ENCODE measurements at regions not wholly inside any gene's neighbourhood (a gene's known extent, or its start where the extent isn't known, plus 50 kb on each side); places are given as distances from the start of the nearest gene placed in this dataset.
"Not testable (repeated sequence)": the region's sequence is repeated elsewhere in the genome, so short reads cannot be mapped to it uniquely, and the experiment has no call there.

DNA sequence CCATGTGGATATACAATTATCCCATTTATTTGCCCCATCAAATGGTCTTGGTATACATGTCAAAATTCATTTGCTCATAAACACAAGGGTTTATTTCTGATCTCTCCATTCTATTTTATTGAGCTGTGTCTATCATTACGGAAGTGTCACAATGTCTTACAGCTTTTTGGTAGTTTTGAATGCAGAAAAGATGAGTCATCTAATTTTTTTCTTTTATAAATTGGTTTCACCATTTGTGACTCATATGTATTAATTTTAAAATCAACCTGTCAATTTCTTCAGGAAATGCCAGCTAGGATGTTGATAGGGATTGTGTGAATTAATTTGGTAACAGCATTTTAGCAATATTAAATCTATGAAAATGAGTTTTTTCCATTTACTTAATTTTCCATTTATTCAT, 2549.4 kb downstream of the PCDH9 start:
- no peak overlapping the region for H3K4me3 ChIP-seq (ENCODE audit: low read length)
- no peak for DNase-seq (ENCODE audit: low read depth, low spot score)

DNA sequence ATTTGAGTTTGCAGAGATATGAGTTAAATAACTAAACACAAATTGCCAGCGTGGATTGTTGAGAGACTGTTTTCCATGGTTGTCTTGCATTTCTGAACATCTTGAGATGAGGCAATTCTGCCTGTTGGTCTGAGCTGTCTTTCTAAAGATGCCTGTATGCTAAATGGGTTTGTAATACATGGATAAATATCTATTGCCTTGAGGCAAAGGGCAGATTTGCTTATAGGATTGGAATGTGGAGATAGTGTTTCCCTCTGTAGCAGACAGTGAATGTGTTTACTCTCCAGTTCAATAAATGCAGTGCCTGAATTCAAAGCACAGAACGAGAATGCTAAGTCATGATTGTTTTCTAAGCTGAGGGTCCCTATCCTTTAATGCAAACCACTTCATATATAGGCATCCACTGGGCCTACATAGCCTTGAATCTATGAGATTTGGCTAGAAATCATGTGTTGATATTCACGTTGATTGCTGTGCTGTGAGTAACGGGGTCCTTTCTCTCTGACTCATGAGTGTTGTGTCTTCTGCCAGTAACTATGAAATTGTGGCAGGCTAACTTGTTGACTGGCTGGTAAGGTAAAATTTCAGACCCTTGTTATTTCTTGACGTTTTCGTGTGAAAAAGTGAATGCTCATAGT, 2554.8 kb downstream of the PCDH9 start:
- no peak overlapping the region for H3K4me3 ChIP-seq (ENCODE audit: low read length)
- no peak for DNase-seq (ENCODE audit: low read depth, low spot score)

DNA sequence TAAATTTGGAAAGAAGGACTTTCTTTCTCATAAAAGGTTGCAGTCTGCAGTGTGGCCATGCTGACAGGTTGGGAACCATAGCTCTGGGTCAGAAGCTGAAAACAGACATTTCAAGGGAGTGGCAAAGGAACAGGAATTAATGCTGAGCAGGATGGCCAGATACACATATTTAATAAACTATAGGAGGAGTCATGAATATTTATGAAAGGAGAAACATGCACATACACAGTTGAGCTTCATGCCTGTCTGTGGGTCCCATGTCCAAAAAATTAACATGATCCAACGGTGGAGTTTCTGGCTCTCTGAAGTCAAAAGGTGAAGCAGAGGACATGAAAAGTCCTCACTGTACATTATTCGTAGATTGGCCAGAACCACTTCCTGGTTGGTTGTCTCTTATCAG, 2556.0 kb downstream of the PCDH9 start:
- no peak overlapping the region for H3K4me3 ChIP-seq (ENCODE audit: low read length)
- no peak for DNase-seq (ENCODE audit: low read depth, low spot score)

DNA sequence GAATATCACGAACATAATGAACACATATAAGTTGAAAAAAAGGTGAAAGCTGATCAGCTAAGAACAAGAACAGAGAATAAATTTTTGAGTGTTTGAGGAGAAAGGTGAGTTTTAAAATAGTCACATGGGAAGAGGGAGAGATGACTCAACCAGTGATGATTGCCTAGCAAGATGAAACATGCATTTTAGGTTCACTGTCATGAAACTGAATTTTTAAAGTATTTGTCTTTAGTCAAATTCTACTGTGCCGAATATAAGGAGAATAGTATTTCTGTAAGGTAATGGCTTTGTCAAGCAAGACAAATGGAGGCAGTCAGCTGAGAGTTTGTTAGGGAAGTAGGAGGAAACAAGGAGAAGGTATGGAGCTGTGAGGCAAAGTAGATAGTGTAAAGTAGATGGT, 2557.4 kb downstream of the PCDH9 start:
- no peak for DNase-seq (ENCODE audit: low read depth, low spot score)
- no peak overlapping the region for H3K4me3 ChIP-seq (ENCODE audit: low read length)

DNA sequence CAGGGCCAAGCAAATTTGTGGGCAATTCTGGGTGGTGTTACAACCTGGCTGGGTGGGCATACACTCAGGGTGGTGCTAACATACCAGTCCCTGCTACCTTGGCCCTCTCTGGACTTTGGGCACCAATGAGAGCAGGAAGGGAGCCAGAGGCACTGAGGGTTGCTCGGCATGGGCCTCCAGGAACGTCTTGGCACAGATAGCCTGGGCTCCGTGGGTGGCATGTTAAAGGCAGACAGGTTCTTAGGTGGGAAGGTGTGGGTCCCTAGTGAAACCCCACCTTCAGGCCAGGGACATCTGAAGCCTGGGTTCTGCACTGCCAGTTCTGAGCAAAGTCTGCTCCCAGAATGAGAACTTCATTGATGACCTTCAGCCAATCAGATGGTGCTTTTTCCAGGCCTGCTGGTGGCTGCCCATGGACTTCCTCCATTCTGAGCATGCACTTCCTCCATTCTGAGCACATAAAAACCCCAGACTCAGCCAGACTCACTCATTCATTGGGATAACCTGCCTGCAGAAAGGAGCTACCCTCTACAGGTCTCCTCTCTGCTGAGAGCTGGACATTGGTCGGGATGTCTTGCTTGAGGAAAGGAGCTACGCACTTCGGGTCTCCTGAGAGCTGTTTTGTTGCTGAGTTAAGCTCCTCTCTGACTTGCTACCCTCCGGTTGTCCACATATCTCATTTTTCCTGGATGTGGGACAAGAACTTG, 2567.1 kb downstream of the PCDH9 start:
- H3K4me3 ChIP-seq (ENCODE audit: low read length): no peak overlapping the region
- no peak for DNase-seq (ENCODE audit: low read depth, low spot score)

DNA sequence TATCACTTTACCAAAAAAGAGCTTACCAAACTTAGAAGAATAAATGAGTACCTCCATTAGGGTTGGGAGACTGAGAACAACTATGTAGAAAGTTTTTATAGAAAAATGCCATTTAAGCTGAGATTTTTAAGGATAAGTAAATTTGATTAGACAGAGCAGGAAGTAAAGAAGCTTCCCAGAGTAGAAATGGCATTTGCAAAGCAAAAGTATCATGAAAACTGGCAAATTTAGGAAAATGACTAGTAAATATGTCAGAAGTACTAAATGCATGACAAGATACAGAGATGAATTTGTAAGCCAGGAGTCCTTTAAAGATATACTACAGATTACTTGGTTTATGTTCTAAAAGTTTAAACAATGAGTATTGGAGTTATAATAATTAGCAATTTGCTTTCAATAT, 2581.8 kb downstream of the PCDH9 start:
- no peak overlapping the region for H3K4me3 ChIP-seq (ENCODE audit: low read length)
- DNase-seq (ENCODE audit: low read depth, low spot score): no peak

DNA sequence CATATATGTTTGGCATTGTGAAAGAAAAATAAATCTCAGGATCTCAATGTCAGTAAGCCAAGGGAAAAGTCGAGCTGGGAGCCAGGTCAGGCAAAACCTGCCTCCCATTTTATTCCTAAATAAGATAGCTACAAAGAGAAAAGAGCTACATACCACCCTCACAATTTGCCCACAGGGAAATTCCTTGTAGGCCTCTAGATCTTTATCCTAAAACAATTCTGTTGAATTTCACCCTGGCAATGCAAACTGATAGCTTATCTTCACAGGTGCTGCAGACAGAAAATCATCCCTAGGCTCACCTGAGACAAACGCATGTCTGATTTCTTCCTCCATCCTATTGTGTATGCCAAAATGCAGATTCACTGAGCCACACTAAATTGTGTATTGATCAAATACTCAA, 2587.1 kb downstream of the PCDH9 start:
- no peak overlapping the region for H3K4me3 ChIP-seq (ENCODE audit: low read length)
- no peak for DNase-seq (ENCODE audit: low read depth, low spot score)

DNA sequence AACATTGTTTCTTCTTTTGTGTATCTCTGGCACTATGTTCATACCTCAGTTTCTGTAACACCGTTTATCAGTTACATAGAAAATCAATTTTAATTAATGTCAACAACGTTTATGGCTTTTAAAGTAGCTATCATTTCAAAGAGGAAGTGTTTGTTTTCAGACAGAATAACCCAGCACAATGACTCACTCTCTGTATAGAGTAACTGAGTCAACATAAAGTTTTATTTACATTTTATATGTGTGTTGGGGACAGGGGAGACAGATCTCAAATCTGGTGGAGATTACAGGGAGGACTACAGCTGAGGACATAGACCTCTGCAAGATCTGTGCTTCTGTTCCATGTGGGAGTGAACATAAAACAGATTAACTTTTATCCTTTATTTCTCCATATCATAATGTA, 2590.1 kb downstream of the PCDH9 start:
- no peak overlapping the region for H3K4me3 ChIP-seq (ENCODE audit: low read length)
- no peak for DNase-seq (ENCODE audit: low read depth, low spot score)

DNA sequence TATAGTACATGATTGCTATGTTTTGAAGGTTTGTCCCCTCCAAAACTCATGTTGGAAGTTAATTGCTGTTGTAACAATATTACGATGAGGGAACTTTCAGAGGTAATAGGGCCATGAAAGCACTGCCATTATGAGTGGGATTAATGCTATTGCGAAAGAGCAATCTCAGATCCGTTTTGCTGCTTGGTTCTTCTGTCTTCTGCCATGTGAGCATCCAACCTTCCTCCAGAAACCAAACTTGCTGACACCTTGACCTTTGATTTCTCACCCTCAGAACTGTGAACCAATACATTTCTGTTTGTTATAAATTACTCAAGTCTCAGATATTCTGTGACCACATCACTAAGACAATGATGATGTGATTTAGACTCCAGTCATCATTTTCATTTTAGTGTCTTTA, 2590.9 kb downstream of the PCDH9 start:
- H3K4me3 ChIP-seq (ENCODE audit: low read length): no peak overlapping the region
- DNase-seq (ENCODE audit: low read depth, low spot score): no peak

DNA sequence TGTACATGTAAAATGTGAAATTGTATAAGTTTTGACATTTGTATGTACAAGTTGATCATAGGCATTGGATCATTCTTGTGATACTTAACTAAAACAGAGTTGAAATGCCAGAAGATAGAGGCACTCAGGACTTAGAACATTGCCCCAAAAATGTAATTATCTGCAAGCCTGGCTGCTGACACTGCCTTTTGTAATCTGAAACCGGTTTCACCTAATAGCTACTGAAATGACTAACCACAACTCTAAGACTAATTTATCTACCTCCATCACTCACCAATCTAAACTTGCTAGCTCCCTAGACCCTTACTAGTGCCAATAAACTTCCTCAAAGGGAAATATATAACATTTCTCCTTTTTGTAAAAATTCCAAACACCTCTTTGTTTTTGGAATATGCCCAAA, 2596.2 kb downstream of the PCDH9 start:
- DNase-seq (ENCODE audit: low read depth, low spot score): no peak

DNA sequence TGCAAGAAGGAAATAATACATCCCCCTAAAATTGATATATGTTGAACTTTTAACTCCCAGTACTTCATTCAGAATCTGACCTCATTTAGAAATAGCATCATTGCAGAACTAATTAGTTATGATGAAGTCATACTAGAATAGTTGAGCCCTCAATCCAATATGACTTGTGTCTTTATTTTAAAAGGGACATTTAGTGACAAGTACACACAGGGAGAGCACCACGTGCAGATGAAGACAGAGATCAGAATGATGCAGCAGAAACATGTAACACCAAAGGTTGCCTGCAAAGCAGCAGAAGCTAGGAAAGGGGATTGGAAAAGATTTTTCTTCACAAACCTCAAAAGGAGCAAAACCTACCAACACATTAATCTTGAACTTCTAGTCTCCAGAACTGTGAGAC, 2602.5 kb downstream of the PCDH9 start:
- H3K4me3 ChIP-seq (ENCODE audit: low read length): no peak overlapping the region
- DNase-seq (ENCODE audit: low read depth, low spot score): no peak

More for the DNA sequence above, 2596.2 kb downstream of the PCDH9 start:
- no peak overlapping the region for H3K4me3 ChIP-seq (ENCODE audit: low read length)

DNA sequence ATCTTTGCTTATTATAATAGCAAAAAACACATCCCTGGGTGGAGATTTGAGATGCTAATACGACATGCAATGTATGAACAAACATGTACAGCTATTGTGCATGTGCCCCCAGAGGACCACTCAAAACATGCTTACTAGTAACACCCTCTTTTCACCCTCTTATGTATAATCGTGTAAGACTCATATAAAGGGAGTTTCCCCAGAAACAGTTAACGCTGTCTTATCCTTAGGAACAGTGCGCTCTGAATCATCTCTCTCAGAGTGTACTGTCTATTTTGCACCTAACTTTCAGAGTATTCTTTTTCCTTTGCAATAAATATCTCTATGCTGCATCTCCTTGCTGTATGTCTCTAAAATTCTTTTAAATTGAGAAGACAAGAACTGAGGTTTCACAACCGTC, 2604.0 kb downstream of the PCDH9 start:
- no peak for DNase-seq (ENCODE audit: low read depth, low spot score)
- H3K4me3 ChIP-seq (ENCODE audit: low read length): no peak overlapping the region

DNA sequence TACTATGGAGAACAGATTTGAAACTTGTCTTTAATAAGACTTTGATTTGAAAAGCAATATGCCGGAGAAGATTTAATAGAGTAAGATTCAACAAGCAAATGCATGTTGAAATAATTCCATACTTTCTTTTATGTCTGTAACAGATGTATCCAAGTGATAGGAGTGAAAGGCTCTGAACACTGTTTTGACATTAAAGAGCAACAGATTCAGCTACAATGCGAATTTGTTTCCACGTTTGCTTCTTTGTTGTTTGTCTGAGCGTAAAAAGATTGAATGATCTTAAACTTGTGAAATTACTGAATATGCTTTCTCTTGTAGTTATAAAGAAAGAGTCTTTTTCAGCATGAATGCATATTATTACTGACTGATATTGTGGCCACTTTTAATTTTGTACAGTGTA, 2612.9 kb downstream of the PCDH9 start:
- no peak overlapping the region for H3K4me3 ChIP-seq (ENCODE audit: low read length)
- no peak for DNase-seq (ENCODE audit: low read depth, low spot score)

DNA sequence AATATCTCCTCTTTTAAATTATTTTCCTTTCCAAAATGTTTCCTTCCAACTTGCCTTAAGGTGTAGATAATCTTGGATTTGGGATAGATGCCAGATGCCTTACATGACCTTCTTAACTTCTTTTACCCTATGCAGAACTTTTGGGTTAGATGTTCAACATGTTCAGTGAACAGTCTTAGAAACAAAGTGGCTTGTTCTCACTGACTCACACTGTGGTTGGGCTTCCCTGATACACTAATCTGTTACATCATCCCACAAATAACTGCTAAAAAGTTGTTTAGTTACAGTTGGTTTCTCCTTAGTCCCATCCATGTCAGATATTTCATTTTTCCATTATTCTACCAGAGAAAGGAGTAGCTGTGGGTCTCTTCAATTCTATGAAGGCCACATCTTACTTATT, 2638.2 kb downstream of the PCDH9 start:
- no peak overlapping the region for H3K4me3 ChIP-seq (ENCODE audit: low read length)
- DNase-seq (ENCODE audit: low read depth, low spot score): no peak

DNA sequence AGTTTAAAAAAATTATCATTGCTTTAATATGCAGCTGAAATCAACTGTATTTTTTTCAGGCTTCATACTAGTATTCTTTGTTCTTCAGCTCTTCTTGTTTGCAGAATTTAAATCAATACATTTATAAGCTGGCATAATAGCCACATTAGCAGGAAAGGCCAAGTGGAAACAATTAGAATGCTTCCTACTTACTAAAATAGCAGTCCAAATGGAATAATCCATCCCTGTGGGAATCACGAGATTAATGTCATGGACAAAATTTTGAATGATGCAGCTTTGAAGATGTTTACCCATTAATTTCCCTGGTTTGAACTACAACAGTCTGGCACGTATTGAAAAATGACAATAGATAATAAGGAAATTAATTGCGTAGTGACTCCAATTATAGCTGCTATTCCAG, 2650.8 kb downstream of the PCDH9 start:
- H3K4me3 ChIP-seq (ENCODE audit: low read length): no peak overlapping the region
- DNase-seq (ENCODE audit: low read depth, low spot score): no peak

DNA sequence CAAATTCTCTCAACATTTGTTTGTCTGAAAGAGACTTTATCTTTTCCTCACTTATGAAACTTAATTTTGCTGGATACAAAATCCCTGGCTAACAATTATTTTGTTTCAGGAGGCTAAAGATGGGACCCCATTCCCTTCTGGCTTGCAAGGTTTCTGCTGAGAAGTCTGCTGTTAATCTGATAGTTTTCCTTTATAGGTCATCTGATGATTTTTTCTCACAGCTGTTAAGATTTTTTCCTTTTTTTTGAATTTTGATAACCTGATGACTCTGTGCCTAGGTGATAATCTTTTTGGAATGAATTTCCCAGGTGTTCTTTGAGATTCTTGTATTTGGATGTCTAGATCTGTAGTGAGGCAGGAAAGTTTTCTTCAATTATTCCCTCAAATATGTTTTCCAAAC, 2661.4 kb downstream of the PCDH9 start:
- no peak overlapping the region for H3K4me3 ChIP-seq (ENCODE audit: low read length)
- DNase-seq (ENCODE audit: low read depth, low spot score): no peak

DNA sequence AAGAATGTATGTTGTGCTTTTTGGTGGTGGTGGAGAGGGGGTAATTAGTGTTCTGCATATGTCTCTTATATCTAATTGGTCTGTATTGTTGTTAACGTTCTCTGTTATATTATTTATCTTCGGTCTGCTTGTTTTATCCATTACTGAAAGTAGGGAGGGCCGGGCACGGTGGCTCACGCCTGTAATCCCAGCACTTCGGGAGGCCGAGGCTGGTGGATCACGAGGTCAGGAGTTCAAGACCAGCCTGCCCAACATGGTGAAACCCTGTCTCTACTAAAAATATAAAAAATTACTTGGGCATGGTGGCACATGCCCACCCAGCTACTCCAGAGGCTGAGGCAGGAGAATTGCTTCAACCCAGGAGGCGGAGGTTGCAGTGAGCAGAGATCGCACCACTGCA, 2672.1 kb downstream of the PCDH9 start:
- DNase-seq (ENCODE audit: low read depth, low spot score); H3K4me3 ChIP-seq (ENCODE audit: low read length): not testable (repeated sequence)

DNA sequence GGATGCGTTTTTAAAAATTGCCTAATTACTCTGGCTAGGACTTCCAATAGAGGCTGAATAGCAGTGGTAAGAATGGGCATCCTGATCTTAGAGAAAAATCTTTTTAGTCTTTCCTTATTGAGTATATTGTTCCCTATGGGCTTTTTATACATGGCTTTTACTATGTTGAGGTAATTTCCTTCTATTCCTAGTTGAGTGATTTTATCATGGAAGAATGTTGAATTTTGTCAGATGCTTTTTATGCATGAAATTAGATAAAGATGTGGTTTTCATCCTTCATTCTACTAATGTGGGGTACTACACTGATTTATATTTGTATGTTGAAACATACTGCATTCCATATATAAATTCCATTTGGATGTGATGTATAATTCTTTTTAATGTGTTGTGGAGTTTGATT, 2673.8 kb downstream of the PCDH9 start:
- no peak overlapping the region for H3K4me3 ChIP-seq (ENCODE audit: low read length)
- DNase-seq (ENCODE audit: low read depth, low spot score): no peak

DNA sequence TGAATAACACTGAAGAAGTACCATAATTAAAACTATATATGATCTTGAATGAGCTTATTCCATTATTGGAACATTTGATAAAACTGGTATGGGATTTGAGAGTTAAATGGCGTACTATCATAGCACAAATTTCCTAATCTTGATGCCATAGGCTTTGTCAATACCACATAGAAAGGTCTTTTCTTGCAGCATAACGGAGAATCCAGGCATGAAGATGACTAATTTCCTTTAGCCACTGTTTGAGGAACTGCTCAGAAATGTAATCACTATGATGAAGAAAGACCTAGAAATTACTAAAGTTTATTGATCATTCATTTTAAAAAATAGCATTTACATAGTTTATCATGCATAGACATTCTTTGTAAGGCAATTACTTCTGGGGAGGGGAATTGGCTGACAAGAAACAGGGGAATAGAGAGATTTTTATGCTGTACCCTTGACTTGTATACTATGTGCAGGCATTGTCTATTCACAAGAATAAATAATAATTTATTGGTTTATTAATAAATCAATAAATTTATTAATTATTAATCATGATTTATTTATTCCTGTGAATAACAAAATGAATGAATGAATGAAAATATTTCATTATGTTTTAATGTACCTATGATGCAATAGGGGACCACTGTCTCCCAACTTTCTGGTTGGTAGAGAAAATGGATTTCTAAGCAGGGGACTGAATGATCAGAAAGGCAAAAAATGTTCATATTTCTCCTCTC, 2676.6 kb downstream of the PCDH9 start:
- no peak overlapping the region for H3K4me3 ChIP-seq (ENCODE audit: low read length)
- no peak for DNase-seq (ENCODE audit: low read depth, low spot score)

DNA sequence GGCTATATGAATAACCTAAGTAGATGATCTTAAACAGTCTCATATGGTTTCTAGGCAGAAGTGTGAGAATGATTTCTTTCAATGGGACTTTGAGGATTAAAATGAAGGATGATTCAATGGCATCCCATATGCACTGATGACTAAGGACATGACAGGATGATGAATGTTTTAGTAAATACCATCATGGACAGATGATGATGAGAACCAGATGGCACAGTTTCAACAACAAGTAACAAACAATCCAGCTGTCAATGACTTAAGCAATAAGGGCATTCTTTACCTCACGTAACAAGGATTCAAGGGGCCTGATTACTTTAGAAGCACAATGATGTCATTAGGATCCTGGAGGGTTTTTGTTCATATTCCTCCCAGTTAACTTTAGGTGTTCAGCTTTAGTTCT, 2678.4 kb downstream of the PCDH9 start:
- no peak overlapping the region for H3K4me3 ChIP-seq (ENCODE audit: low read length)
- no peak for DNase-seq (ENCODE audit: low read depth, low spot score)

DNA sequence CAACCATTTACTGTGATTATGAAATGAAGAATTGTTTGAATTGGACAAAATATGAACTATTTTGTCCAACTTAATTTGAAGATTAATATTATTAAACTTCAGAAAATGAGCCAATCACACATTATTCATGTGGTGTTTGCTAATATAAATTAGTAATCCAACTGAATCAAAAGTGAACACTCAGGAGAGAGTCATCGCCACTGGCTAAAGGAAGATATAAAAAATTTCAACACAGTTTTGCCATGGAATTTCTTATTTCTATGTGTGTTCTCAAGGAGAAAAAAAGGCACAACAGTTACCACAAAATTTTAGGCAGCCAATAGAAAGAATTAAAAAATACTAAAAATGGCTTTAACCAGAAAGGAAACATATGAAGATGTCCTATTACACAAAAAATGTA, 2683.8 kb downstream of the PCDH9 start:
- no peak for DNase-seq (ENCODE audit: low read depth, low spot score)
- no peak overlapping the region for H3K4me3 ChIP-seq (ENCODE audit: low read length)

Measured in Jurkat, Clone E6-1 (cell line).